Parathyroid adenoma (tissue), 2 donors: ENCODE measurements at regions not wholly inside any gene's neighbourhood (a gene's known extent, or its start where the extent isn't known, plus 50 kb on each side); places are given as distances from the start of the nearest gene placed in this dataset.

Experiments used
- H2AFZ ChIP-seq: fragments of 300-600 bp; sonication (generic); one replicate; pipeline ENCODE4 v1.7.0; 2017; ENCODE audit warnings: antibody characterized with exemption, mild to moderate bottlenecking
- H3K27ac ChIP-seq: fragments of 300-600 bp; sonication (generic); one replicate; pipeline ENCODE4 v1.7.0; 2017
- H3K27me3 ChIP-seq: fragments of 300-600 bp; sonication (generic); one replicate; pipeline ENCODE4 v1.7.0; 2017; ENCODE audit warnings: low read length; ENCODE audit not compliant: control insufficient read depth, insufficient read depth
- H3K36me3 ChIP-seq: fragments of 300-600 bp; sonication (generic); one replicate; pipeline ENCODE4 v1.7.0; 2017; ENCODE audit warnings: low read length; ENCODE audit not compliant: control insufficient read depth, insufficient read depth
- H3K4me1 ChIP-seq: fragments of 300-600 bp; sonication (generic); one replicate; pipeline ENCODE4 v1.7.0; 2017; ENCODE audit warnings: control low read depth
- H3K4me2 ChIP-seq: fragments of 300-600 bp; sonication (generic); one replicate; pipeline ENCODE4 v1.7.0; 2017; ENCODE audit warnings: low read length
- H3K4me3 ChIP-seq: fragments of 300-600 bp; sonication (generic); one replicate; pipeline ENCODE4 v1.7.0; 2017; ENCODE audit warnings: low read depth, low read length
- H3K79me2 ChIP-seq: fragments of 300-600 bp; sonication (generic); one replicate; pipeline ENCODE4 v1.7.0; 2017; ENCODE audit warnings: control low read depth
- H3K9ac ChIP-seq: fragments of 300-600 bp; sonication (generic); one replicate; pipeline ENCODE4 v1.7.0; 2017; ENCODE audit warnings: mild to moderate bottlenecking
- H3K9me3 ChIP-seq: fragments of 300-600 bp; sonication (generic); one replicate; pipeline ENCODE4 v1.7.0; 2017; ENCODE audit warnings: low read length; ENCODE audit not compliant: control insufficient read depth
- CTCF ChIP-seq: fragments of 300-600 bp; sonication (generic); IDR thresholded peaks from one replicate; pipeline ENCODE4 v1.7.0; 2017; ENCODE audit warnings: antibody characterized with exemption, mild to moderate bottlenecking
- donor health status: primary hyperparathyroidism.

- no peaks in the 10 kb centered on the region for H3K36me3 ChIP-seq
- no peaks in the 10 kb centered on the region for H3K4me1 ChIP-seq
- no peaks in the 10 kb centered on the region for H3K27me3 ChIP-seq
- no peaks in the 10 kb centered on the region for H3K9me3 ChIP-seq
- no peak overlapping the region for H2AFZ ChIP-seq
- TF ChIP-seq CTCF, result no peak
- no peak overlapping the region for H3K4me2 ChIP-seq
- H3K9ac ChIP-seq, result no peak overlapping the region
- no peak overlapping the region for H3K4me3 ChIP-seq
- no peaks in the 10 kb centered on the region for H3K79me2 ChIP-seq
- H3K27ac ChIP-seq, result no peak overlapping the region
Observed at GRCh38 chr14:44372231-44372630, 134.9 kb downstream of the FSCB start.

- no peak for TF ChIP-seq CTCF
- H3K27me3 ChIP-seq, result no peaks in the 10 kb centered on the region
- no peak overlapping the region for H3K4me2 ChIP-seq
Observed at GRCh38 chr14:44370727-44371126, 136.4 kb downstream of the FSCB start.

GRCh38 chr14:44369401-44370123 lies 137.5 kb downstream of the FSCB start:
- no peak overlapping the region for H3K27ac ChIP-seq
- H3K36me3 ChIP-seq, result no peaks in the 10 kb centered on the region
- H3K27me3 ChIP-seq, result no peaks in the 10 kb centered on the region
- no peak overlapping the region for H3K9ac ChIP-seq
- no peak for TF ChIP-seq CTCF
- no peaks in the 10 kb centered on the region for H3K9me3 ChIP-seq
- no peak overlapping the region for H3K4me2 ChIP-seq
- H3K4me3 ChIP-seq, result no peak overlapping the region
- no peaks in the 10 kb centered on the region for H3K4me1 ChIP-seq
- H2AFZ ChIP-seq, result no peak overlapping the region
- no peaks in the 10 kb centered on the region for H3K79me2 ChIP-seq

More at GRCh38 chr14:44370727-44371126, 136.4 kb downstream of the FSCB start:
- Histone ChIP-seq H3K36me3 (no peaks in the 10 kb centered on the region), H3K9ac (no peak overlapping the region), H3K27ac (no peak overlapping the region), H3K9me3 (no peaks in the 10 kb centered on the region), H3K4me3 (no peak overlapping the region), H3K4me1 (no peaks in the 10 kb centered on the region), H3K79me2 (no peaks in the 10 kb centered on the region), H2AFZ (no peak overlapping the region)

- H3K27me3 ChIP-seq, result no peaks in the 10 kb centered on the region
- H3K4me1 ChIP-seq, result no peaks in the 10 kb centered on the region
- H3K79me2 ChIP-seq, result no peaks in the 10 kb centered on the region
- H2AFZ ChIP-seq, result no peak overlapping the region
- no peak for TF ChIP-seq CTCF
- no peak overlapping the region for H3K9ac ChIP-seq
- H3K36me3 ChIP-seq, result no peaks in the 10 kb centered on the region
- H3K4me3 ChIP-seq, result no peak overlapping the region
- no peak overlapping the region for H3K27ac ChIP-seq
- H3K9me3 ChIP-seq, result no peaks in the 10 kb centered on the region
- H3K4me2 ChIP-seq, result no peak overlapping the region
Observed at GRCh38 chr14:44361083-44361482, 146.0 kb downstream of the FSCB start.

- Histone ChIP-seq H3K9ac (no peak overlapping the region), H3K36me3 (no peaks in the 10 kb centered on the region), H3K4me2 (no peak overlapping the region), H2AFZ (no peak overlapping the region), H3K27me3 (no peaks in the 10 kb centered on the region), H3K4me3 (no peak overlapping the region), H3K4me1 (no peaks in the 10 kb centered on the region), H3K9me3 (no peaks in the 10 kb centered on the region), H3K79me2 (no peaks in the 10 kb centered on the region), H3K27ac (no peak overlapping the region)
- no peak for TF ChIP-seq CTCF
Observed at GRCh38 chr14:44353805-44354204, 153.3 kb downstream of the FSCB start.
